H1 (cell line): ENCODE measurements at regions not wholly inside any gene's neighbourhood (a gene's known extent, or its start where the extent isn't known, plus 50 kb on each side); places are given as distances from the start of the nearest gene placed in this dataset.

Source experiments
- CREB1 ChIP-seq: IDR thresholded peaks from 2 replicates; pipeline ENCODE4 v1.6.1; 2012; ENCODE audit warnings: inconsistent platforms
- GABPA ChIP-seq: IDR thresholded peaks from 2 replicates; pipeline ENCODE4 v1.6.1; 2011; ENCODE audit warnings: mild to moderate bottlenecking, low read length, moderate library complexity, borderline replicate concordance; ENCODE audit not compliant: insufficient read depth
- HDAC6 ChIP-seq: IDR thresholded peaks from one replicate; pipeline ENCODE4 v1.7.1; 2012; ENCODE audit warnings: low read depth, mild to moderate bottlenecking, inconsistent platforms, low read length, moderate library complexity
- JUND ChIP-seq: IDR thresholded peaks from 2 replicates; pipeline ENCODE4 v1.6.1; 2011; ENCODE audit warnings: mild to moderate bottlenecking, improper control_type of control experiment, low read length
- KDM1A ChIP-seq: fragments of 200-600, 300-600 bp; sonication (generic); IDR thresholded peaks from 2 replicates; pipeline ENCODE4 v1.7.1; 2016; ENCODE audit warnings: mild to moderate bottlenecking, low read length, borderline replicate concordance
- MAX ChIP-seq: IDR thresholded peaks from 2 replicates; pipeline ENCODE4 v1.6.1; 2012; ENCODE audit warnings: inconsistent platforms
- RBBP5 ChIP-seq: IDR thresholded peaks from 2 replicates; pipeline ENCODE4 v1.7.1; 2012; ENCODE audit warnings: low read depth, mild to moderate bottlenecking, inconsistent platforms, low read length, moderate library complexity, borderline replicate concordance
- SIX5 ChIP-seq: IDR thresholded peaks from 2 replicates; pipeline ENCODE4 v1.6.1; 2011; ENCODE audit warnings: mild to moderate bottlenecking, low read depth, low read length
- SP2 ChIP-seq: IDR thresholded peaks from 2 replicates; pipeline ENCODE4 v1.6.1; 2012; ENCODE audit warnings: mild to moderate bottlenecking, low read length, inconsistent platforms
- SRF ChIP-seq: IDR thresholded peaks from 2 replicates; pipeline ENCODE4 v1.6.1; 2011; ENCODE audit warnings: mild to moderate bottlenecking, low read depth, low read length, moderate library complexity
- SUZ12 ChIP-seq: fragments of 200-600 bp; sonication (generic); IDR thresholded peaks from 2 replicates; pipeline ENCODE4 v1.6.1; 2012; ENCODE audit warnings: mild to moderate bottlenecking, inconsistent platforms, low read length, moderate library complexity, mixed read lengths
- TEAD4 ChIP-seq: IDR thresholded peaks from 2 replicates; pipeline ENCODE4 v1.6.1; 2012; ENCODE audit warnings: low read depth, low read length, inconsistent platforms, mixed read lengths
- YY1 ChIP-seq: IDR thresholded peaks from 2 replicates; pipeline ENCODE4 v1.6.1; 2011; ENCODE audit warnings: low read depth, mild to moderate bottlenecking, low read length
- TF ChIP-seq, protein P1 (sequence below): fragments of 300-600 bp; sonication (generic); IDR thresholded peaks from 2 replicates; pipeline ENCODE4 v1.7.1; 2012; ENCODE audit warnings: low read length, moderate library complexity, mild to moderate bottlenecking, inconsistent platforms; ENCODE audit not compliant: insufficient replicate concordance

- TF ChIP-seq, protein P1, sequence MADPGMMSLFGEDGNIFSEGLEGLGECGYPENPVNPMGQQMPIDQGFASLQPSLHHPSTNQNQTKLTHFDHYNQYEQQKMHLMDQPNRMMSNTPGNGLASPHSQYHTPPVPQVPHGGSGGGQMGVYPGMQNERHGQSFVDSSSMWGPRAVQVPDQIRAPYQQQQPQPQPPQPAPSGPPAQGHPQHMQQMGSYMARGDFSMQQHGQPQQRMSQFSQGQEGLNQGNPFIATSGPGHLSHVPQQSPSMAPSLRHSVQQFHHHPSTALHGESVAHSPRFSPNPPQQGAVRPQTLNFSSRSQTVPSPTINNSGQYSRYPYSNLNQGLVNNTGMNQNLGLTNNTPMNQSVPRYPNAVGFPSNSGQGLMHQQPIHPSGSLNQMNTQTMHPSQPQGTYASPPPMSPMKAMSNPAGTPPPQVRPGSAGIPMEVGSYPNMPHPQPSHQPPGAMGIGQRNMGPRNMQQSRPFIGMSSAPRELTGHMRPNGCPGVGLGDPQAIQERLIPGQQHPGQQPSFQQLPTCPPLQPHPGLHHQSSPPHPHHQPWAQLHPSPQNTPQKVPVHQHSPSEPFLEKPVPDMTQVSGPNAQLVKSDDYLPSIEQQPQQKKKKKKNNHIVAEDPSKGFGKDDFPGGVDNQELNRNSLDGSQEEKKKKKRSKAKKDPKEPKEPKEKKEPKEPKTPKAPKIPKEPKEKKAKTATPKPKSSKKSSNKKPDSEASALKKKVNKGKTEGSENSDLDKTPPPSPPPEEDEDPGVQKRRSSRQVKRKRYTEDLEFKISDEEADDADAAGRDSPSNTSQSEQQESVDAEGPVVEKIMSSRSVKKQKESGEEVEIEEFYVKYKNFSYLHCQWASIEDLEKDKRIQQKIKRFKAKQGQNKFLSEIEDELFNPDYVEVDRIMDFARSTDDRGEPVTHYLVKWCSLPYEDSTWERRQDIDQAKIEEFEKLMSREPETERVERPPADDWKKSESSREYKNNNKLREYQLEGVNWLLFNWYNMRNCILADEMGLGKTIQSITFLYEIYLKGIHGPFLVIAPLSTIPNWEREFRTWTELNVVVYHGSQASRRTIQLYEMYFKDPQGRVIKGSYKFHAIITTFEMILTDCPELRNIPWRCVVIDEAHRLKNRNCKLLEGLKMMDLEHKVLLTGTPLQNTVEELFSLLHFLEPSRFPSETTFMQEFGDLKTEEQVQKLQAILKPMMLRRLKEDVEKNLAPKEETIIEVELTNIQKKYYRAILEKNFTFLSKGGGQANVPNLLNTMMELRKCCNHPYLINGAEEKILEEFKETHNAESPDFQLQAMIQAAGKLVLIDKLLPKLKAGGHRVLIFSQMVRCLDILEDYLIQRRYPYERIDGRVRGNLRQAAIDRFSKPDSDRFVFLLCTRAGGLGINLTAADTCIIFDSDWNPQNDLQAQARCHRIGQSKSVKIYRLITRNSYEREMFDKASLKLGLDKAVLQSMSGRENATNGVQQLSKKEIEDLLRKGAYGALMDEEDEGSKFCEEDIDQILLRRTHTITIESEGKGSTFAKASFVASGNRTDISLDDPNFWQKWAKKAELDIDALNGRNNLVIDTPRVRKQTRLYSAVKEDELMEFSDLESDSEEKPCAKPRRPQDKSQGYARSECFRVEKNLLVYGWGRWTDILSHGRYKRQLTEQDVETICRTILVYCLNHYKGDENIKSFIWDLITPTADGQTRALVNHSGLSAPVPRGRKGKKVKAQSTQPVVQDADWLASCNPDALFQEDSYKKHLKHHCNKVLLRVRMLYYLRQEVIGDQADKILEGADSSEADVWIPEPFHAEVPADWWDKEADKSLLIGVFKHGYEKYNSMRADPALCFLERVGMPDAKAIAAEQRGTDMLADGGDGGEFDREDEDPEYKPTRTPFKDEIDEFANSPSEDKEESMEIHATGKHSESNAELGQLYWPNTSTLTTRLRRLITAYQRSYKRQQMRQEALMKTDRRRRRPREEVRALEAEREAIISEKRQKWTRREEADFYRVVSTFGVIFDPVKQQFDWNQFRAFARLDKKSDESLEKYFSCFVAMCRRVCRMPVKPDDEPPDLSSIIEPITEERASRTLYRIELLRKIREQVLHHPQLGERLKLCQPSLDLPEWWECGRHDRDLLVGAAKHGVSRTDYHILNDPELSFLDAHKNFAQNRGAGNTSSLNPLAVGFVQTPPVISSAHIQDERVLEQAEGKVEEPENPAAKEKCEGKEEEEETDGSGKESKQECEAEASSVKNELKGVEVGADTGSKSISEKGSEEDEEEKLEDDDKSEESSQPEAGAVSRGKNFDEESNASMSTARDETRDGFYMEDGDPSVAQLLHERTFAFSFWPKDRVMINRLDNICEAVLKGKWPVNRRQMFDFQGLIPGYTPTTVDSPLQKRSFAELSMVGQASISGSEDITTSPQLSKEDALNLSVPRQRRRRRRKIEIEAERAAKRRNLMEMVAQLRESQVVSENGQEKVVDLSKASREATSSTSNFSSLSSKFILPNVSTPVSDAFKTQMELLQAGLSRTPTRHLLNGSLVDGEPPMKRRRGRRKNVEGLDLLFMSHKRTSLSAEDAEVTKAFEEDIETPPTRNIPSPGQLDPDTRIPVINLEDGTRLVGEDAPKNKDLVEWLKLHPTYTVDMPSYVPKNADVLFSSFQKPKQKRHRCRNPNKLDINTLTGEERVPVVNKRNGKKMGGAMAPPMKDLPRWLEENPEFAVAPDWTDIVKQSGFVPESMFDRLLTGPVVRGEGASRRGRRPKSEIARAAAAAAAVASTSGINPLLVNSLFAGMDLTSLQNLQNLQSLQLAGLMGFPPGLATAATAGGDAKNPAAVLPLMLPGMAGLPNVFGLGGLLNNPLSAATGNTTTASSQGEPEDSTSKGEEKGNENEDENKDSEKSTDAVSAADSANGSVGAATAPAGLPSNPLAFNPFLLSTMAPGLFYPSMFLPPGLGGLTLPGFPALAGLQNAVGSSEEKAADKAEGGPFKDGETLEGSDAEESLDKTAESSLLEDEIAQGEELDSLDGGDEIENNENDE: no peak
- TF ChIP-seq JUND: no peak
- no peak for TF ChIP-seq YY1
- TF ChIP-seq TEAD4: no peak
- no peak for TF ChIP-seq CREB1
- TF ChIP-seq SP2: no peak
- no peak for TF ChIP-seq SRF
- TF ChIP-seq RBBP5: no peak
- no peak for TF ChIP-seq HDAC6
- TF ChIP-seq KDM1A: no peak
- no peak for TF ChIP-seq MAX
- TF ChIP-seq GABPA: no peak
- no peak for TF ChIP-seq SUZ12
- TF ChIP-seq SIX5: no peak
These were observed 234.3 kb upstream of the CYRIA start (continued) for GRCh38 chr2:16899958-16900357.
